IPS-20b (cell line): ENCODE measurements at regions not wholly inside any gene's neighbourhood (a gene's known extent, or its start where the extent isn't known, plus 50 kb on each side); places are given as distances from the start of the nearest gene placed in this dataset.

Source experiments
- H3K27ac ChIP-seq: one replicate; pipeline ENCODE4 v1.5.1; 2013; ENCODE audit warnings: low read length
- H3K27me3 ChIP-seq: 2 replicates; pipeline ENCODE4 v1.6.1; 2013; ENCODE audit warnings: mild to moderate bottlenecking, low read length, inconsistent platforms; ENCODE audit not compliant: insufficient read depth
- H3K36me3 ChIP-seq: 2 replicates; pipeline ENCODE4 v1.6.1; 2013; ENCODE audit warnings: low read depth, mild to moderate bottlenecking, inconsistent platforms, low read length, moderate library complexity; ENCODE audit not compliant: insufficient read depth
- H3K4me1 ChIP-seq: 2 replicates; pipeline ENCODE4 v1.6.1; 2013; ENCODE audit warnings: mild to moderate bottlenecking, control low read depth, inconsistent platforms, low read length, moderate library complexity; ENCODE audit not compliant: insufficient read depth
- H3K4me3 ChIP-seq: 2 replicates; pipeline ENCODE4 v1.5.1; 2013; ENCODE audit warnings: mild to moderate bottlenecking, low read length, inconsistent platforms
- H3K9ac ChIP-seq: 2 replicates; pipeline ENCODE4 v1.6.1; 2013; ENCODE audit warnings: low read depth, mild to moderate bottlenecking, inconsistent platforms, low read length, moderate library complexity
- H3K9me3 ChIP-seq: 2 replicates; pipeline ENCODE4 v1.6.1; 2013; ENCODE audit warnings: mild to moderate bottlenecking, low read depth, low read length, inconsistent platforms; ENCODE audit not compliant: insufficient read depth

DNA sequence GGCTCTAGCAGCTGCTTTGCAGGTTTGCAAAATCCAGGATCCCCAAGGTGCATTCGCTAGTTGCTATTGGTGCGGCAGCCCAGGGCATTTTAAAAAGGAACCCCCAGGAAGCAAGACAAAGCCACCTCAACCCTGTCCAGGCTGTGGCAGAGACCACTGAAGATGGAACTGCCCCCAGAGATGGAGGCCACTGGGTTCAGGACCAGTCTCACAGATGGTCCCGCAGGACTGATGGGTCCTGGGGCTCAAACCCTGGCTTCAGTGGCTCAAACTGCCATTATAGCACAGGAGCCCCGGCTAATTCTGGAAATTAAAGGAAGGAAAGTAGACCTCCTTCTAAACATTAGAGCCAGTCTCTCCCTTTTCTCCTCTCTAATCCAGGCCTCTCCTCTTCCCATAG is 79.8 kb upstream of the TSPAN11 start:
- no peak overlapping the region for H3K9ac ChIP-seq
- H3K27ac ChIP-seq: no peak overlapping the region
- H3K4me3 ChIP-seq: no peak overlapping the region
- H3K4me1 ChIP-seq: peaks cover 4% of the 10 kb centered on the region; the same call in 1 of the 2 replicates
- H3K27me3 ChIP-seq: peaks cover 5% of the 10 kb centered on the region; the same call in 1 of the 2 replicates
- no peaks in the 10 kb centered on the region for H3K36me3 ChIP-seq
- H3K9me3 ChIP-seq: no peaks in the 10 kb centered on the region

DNA sequence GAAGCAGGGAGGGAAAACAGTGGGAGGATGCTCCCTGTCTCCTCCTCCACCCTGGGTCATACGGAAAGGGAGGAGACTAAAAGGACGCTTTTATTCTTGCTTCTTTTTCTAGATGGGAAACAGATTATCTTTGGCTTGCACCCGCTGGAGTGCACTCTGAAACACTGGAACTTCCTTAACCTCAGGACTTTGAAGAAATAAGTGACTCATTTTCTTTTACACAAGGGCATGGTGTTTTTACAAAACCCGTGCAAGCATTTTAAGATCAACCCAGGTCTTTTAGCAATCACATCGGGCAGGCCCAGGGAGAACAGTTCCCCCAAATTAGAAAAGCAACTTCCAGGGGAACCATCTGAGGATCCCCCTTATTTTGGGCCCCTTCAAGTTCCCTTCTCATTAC is 80.9 kb upstream of the TSPAN11 start:
- Histone ChIP-seq H3K36me3 (no peaks in the 10 kb centered on the region), H3K4me3 (no peak overlapping the region), H3K9ac (no peak overlapping the region), H3K27ac (no peak overlapping the region), H3K4me1 (peaks cover 4% of the 10 kb centered on the region; the same call in 1 of the 2 replicates), H3K27me3 (peaks cover 5% of the 10 kb centered on the region; the same call in 1 of the 2 replicates), H3K9me3 (no peaks in the 10 kb centered on the region)

DNA sequence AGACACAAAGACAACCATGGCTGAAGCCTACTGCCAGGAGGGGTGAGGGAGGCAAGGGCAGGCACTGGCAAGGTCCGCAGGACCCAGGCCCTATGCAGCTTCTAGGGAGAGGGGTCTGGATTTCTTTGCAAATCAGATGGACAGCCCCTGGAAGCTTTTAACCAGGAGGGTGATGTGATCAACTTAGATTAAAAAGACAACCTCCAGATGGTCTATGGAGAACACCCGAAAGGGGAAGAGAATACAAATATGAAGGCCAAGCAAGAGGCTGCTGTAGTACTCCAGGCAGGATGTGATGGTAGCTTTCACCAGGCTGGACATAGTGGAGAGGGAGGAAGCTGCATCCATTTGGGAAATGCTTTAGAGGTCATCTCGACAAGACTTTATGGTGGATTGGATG is 83.3 kb upstream of the TSPAN11 start:
- Histone ChIP-seq H3K9ac (no peak overlapping the region), H3K36me3 (no peaks in the 10 kb centered on the region), H3K4me3 (no peak overlapping the region)

DNA sequence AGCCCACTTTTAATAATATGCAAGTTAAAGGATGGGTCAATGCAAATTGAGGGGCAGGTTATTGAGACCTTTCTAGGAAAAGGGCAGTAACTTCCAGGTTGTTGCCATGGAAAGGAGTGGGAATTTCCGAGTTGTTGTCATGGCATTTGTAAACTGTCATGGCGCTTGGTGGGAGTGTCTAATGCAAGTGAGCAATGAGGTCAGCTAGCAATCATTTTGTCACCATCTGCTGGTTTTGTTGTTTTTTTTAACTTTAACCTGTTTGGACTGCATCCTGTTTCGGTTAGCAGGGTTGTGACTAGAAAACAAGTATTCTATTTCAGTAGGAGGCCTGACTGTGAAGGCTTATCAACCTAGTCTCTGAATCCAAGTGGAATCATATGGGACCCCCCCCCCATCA is 85.8 kb upstream of the TSPAN11 start:
- no peak overlapping the region for H3K27ac ChIP-seq
- no peaks in the 10 kb centered on the region for H3K36me3 ChIP-seq
- H3K4me1 ChIP-seq: peaks cover 4% of the 10 kb centered on the region; the same call in 1 of the 2 replicates
- H3K9ac ChIP-seq: no peak overlapping the region
- H3K4me3 ChIP-seq: no peak overlapping the region
- no peaks in the 10 kb centered on the region for H3K9me3 ChIP-seq
- H3K27me3 ChIP-seq: peaks cover 5% of the 10 kb centered on the region; the same call in 1 of the 2 replicates

More for the DNA sequence above, 83.3 kb upstream of the TSPAN11 start:
- peaks cover 4% of the 10 kb centered on the region; the same call in 1 of the 2 replicates for H3K4me1 ChIP-seq
- H3K27ac ChIP-seq: no peak overlapping the region
- peaks cover 5% of the 10 kb centered on the region; the same call in 1 of the 2 replicates for H3K27me3 ChIP-seq
- no peaks in the 10 kb centered on the region for H3K9me3 ChIP-seq

GRCh38 chr12:30839643-30840220 is 85.0 kb upstream of the CAPRIN2 start:
- Histone ChIP-seq H3K27ac (no peak overlapping the region), H3K36me3 (no peaks in the 10 kb centered on the region), H3K27me3 (peaks cover 5% of the 10 kb centered on the region; the same call in 1 of the 2 replicates), H3K4me3 (no peak overlapping the region), H3K9ac (no peak overlapping the region), H3K9me3 (no peaks in the 10 kb centered on the region), H3K4me1 (peaks cover 4% of the 10 kb centered on the region; the same call in 1 of the 2 replicates)

GRCh38 chr12:30837595-30837994 is 82.8 kb upstream of the CAPRIN2 start:
- no peaks in the 10 kb centered on the region for H3K4me1 ChIP-seq
- H3K36me3 ChIP-seq: no peaks in the 10 kb centered on the region
- no peaks in the 10 kb centered on the region for H3K27me3 ChIP-seq
- H3K9me3 ChIP-seq: no peaks in the 10 kb centered on the region
- H3K4me3 ChIP-seq: no peak overlapping the region
- H3K27ac ChIP-seq: no peak overlapping the region
- H3K9ac ChIP-seq: no peak overlapping the region

DNA sequence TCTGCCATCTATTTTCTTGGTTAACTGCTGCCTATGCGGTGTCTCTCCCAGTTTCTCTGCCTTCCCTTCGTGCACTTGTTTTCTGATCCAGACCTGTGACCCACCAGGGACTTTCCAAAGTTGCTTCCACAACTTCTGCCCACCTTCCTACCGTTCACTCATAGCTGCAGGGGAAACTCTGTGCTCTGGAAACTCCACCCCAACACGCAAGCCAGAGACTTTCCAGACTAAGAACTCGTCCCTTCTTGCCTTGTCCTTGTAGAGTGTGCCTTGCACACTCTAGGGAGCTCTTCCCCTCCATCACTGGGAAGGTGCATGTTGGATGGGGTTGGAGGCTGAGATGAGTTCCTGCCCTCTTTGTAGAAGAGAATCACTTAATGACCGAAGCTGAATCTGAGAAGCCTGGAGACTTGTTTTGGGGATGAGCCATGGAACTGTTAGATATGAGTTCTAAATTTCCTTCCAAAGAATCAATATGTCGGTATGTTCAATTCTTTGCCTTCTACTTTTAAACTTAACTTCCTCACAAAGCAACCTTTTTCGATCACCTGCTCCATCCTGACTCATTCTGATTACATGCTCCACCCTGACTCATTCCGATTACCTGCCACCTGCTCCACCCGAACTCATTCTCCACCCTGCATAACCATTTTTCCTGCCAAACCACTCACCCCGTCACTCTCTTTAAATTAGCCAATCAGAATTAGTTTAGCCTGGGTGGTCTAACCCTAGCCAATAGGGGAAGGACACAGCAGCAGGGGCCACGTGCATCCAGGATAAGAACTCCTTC is 82.1 kb upstream of the CAPRIN2 start:
- Histone ChIP-seq H3K4me3 (no peak overlapping the region), H3K27ac (no peak overlapping the region), H3K36me3 (no peaks in the 10 kb centered on the region), H3K9me3 (no peaks in the 10 kb centered on the region; the same call in 1 of the 2 replicates), H3K9ac (no peak overlapping the region), H3K27me3 (no peaks in the 10 kb centered on the region), H3K4me1 (no peaks in the 10 kb centered on the region)

DNA sequence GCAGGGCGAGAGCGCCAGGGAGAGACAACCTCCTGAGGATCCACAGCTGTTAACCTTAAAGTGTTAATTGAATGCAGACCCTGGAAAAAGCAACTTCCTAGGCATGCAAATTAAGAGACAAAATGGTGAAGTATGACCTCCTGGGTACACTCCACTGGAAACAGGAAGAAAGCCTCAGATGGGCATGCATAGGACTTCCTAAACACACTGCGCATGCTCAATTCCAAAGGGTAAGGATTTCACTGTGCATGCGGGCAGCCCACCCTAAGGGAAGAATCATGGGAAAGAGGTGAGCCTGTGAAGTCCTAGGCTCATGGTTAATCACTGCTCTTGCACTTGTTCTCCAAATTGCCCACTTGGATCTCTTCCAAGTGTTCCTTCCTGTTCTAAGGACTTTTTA is 80.5 kb upstream of the CAPRIN2 start:
- H3K9me3 ChIP-seq: no peaks in the 10 kb centered on the region; the same call in 1 of the 2 replicates
- H3K36me3 ChIP-seq: no peaks in the 10 kb centered on the region
- H3K4me3 ChIP-seq: no peak overlapping the region
- no peaks in the 10 kb centered on the region for H3K4me1 ChIP-seq
- H3K9ac ChIP-seq: no peak overlapping the region
- H3K27ac ChIP-seq: no peak overlapping the region
- H3K27me3 ChIP-seq: no peaks in the 10 kb centered on the region

- no peaks in the 10 kb centered on the region for H3K36me3 ChIP-seq
- H3K4me3 ChIP-seq: no peak overlapping the region
- no peaks in the 10 kb centered on the region for H3K27me3 ChIP-seq
- no peak overlapping the region for H3K9ac ChIP-seq
- no peaks in the 10 kb centered on the region; the same call in 1 of the 2 replicates for H3K9me3 ChIP-seq
- no peaks in the 10 kb centered on the region for H3K4me1 ChIP-seq
- H3K27ac ChIP-seq: no peak overlapping the region
Measured at GRCh38 chr12:30830751-30831150, 76.0 kb upstream of the CAPRIN2 start.

- Histone ChIP-seq H3K36me3 (no peaks in the 10 kb centered on the region), H3K9me3 (no peaks in the 10 kb centered on the region; the same call in 1 of the 2 replicates), H3K27me3 (peaks cover 6% of the 10 kb centered on the region), H3K9ac (no peak overlapping the region), H3K4me3 (no peak overlapping the region), H3K27ac (no peak overlapping the region), H3K4me1 (no peaks in the 10 kb centered on the region)
Measured at GRCh38 chr12:30829876-30830275, 75.1 kb upstream of the CAPRIN2 start.

DNA sequence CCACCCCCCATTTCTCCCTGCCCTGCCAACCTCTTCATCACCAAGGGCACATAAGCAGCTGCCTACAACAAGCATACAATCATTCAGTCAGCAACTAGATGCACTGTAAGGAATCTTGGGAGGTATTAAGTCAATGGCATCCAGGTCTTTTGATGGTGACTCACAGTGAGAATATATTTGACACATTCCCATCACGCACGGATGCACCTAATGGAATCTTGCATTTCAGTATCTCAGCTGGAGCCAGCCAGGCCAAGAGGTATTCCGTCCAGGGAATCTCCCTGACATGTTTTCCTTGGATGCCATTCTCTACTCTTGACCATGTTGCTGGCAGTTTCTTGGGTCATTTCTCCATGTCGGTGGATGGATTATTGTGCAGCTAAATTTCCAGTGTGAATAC is 73.9 kb upstream of the CAPRIN2 start:
- H3K9me3 ChIP-seq: no peaks in the 10 kb centered on the region; the same call in 1 of the 2 replicates
- H3K27me3 ChIP-seq: peaks cover 18% of the 10 kb centered on the region
- H3K4me3 ChIP-seq: no peak overlapping the region
- H3K9ac ChIP-seq: no peak overlapping the region
- H3K4me1 ChIP-seq: no peaks in the 10 kb centered on the region
- no peak overlapping the region for H3K27ac ChIP-seq
- no peaks in the 10 kb centered on the region for H3K36me3 ChIP-seq
